GM21390 (cell line): ENCODE measurements at regions not wholly inside any gene's neighbourhood (a gene's known extent, or its start where the extent isn't known, plus 50 kb on each side); places are given as distances from the start of the nearest gene placed in this dataset.

ENCODE experiments used
- ATAC-seq: cut with Tn5 transposase; IDR thresholded peaks from one replicate; pipeline ENCODE4 v1.9.1; 2021; ENCODE audit not compliant: unreplicated experiment

- no peak for ATAC-seq
Measured at GRCh38 chr2:576292-576691, 100.9 kb downstream of the TMEM18 start.

- ATAC-seq = no peak
Measured at GRCh38 chr2:575727-576236, 101.4 kb downstream of the TMEM18 start.

- no peak for ATAC-seq
Measured at GRCh38 chr2:575030-575726, 102.0 kb downstream of the TMEM18 start.

GRCh38 chr2:573805-574392 lies 103.3 kb downstream of the TMEM18 start:
- no peak for ATAC-seq

- no peak for ATAC-seq
Measured at GRCh38 chr2:573025-573424, 104.2 kb downstream of the TMEM18 start.

GRCh38 chr2:569681-570080 lies 107.5 kb downstream of the TMEM18 start:
- ATAC-seq = no peak

GRCh38 chr2:568639-569235 lies 108.5 kb downstream of the TMEM18 start:
- no peak for ATAC-seq

- no peak for ATAC-seq
Measured at GRCh38 chr2:567865-568638, 109.2 kb downstream of the TMEM18 start.

GRCh38 chr2:567496-567864 lies 109.7 kb downstream of the TMEM18 start:
- no peak for ATAC-seq

- no peak for ATAC-seq
Measured at GRCh38 chr2:566379-567313, 110.6 kb downstream of the TMEM18 start.

GRCh38 chr2:564471-565181 lies 112.6 kb downstream of the TMEM18 start:
- no peak for ATAC-seq

GRCh38 chr2:563512-563911 lies 113.7 kb downstream of the TMEM18 start:
- ATAC-seq = no peak

GRCh38 chr2:562391-563364 lies 114.5 kb downstream of the TMEM18 start:
- ATAC-seq = no peak

GRCh38 chr2:558879-559278 lies 118.3 kb downstream of the TMEM18 start:
- no peak for ATAC-seq

- no peak for ATAC-seq
Measured at GRCh38 chr2:558302-558642, 118.9 kb downstream of the TMEM18 start.

- ATAC-seq = no peak
Measured at GRCh38 chr2:557635-558301, 119.4 kb downstream of the TMEM18 start.

- no peak for ATAC-seq
Measured at GRCh38 chr2:556485-556884, 120.7 kb downstream of the TMEM18 start.

GRCh38 chr2:555164-555922 lies 121.9 kb downstream of the TMEM18 start:
- ATAC-seq = no peak
